ENCODE measurements at regions not wholly inside any gene's neighbourhood (a gene's known extent, or its start where the extent isn't known, plus 50 kb on each side); places are given as distances from the start of the nearest gene placed in this dataset.

DNA sequence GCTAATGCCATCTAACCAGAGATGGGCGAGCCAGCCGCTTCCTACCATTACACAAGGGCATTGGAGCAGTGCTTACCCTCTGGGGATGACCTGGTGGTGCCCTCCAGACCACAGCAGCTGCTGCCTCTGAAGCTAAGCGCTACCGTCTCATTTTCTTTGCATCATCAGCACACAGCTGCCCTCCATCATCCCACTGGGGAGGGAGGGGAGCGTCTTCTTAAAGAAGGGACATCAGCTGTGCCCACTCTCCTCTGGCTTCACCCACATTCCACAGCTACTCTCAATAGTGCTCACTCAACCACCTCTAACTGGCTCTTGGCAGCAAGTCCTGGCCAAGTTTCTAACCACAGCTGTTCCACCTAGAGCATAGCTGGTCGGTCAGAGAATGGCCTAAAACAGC is 503.4 kb downstream of the NFIB start:
- H3K4me3 Mint-ChIP-seq (ENCODE audit: unreplicated experiment) = no peak overlapping the region
- H3K4me1 Mint-ChIP-seq (ENCODE audit: low read depth, unreplicated experiment) = no peaks in the 10 kb centered on the region
- H3K27ac Mint-ChIP-seq (ENCODE audit: unreplicated experiment) = no peak overlapping the region
- no peaks in the 10 kb centered on the region for H3K9me3 Mint-ChIP-seq (ENCODE audit: unreplicated experiment)
- no peak for DNase-seq
- H3K36me3 Mint-ChIP-seq (ENCODE audit: unreplicated experiment) = no peaks in the 10 kb centered on the region
- no peaks in the 10 kb centered on the region for H3K27me3 Mint-ChIP-seq (ENCODE audit: unreplicated experiment)
- TF ChIP-seq, protein P1, sequence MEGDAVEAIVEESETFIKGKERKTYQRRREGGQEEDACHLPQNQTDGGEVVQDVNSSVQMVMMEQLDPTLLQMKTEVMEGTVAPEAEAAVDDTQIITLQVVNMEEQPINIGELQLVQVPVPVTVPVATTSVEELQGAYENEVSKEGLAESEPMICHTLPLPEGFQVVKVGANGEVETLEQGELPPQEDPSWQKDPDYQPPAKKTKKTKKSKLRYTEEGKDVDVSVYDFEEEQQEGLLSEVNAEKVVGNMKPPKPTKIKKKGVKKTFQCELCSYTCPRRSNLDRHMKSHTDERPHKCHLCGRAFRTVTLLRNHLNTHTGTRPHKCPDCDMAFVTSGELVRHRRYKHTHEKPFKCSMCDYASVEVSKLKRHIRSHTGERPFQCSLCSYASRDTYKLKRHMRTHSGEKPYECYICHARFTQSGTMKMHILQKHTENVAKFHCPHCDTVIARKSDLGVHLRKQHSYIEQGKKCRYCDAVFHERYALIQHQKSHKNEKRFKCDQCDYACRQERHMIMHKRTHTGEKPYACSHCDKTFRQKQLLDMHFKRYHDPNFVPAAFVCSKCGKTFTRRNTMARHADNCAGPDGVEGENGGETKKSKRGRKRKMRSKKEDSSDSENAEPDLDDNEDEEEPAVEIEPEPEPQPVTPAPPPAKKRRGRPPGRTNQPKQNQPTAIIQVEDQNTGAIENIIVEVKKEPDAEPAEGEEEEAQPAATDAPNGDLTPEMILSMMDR (IDR thresholded peaks at IDR 0.05; ENCODE audit: partially characterized antibody, unreplicated experiment) = no peak

DNA sequence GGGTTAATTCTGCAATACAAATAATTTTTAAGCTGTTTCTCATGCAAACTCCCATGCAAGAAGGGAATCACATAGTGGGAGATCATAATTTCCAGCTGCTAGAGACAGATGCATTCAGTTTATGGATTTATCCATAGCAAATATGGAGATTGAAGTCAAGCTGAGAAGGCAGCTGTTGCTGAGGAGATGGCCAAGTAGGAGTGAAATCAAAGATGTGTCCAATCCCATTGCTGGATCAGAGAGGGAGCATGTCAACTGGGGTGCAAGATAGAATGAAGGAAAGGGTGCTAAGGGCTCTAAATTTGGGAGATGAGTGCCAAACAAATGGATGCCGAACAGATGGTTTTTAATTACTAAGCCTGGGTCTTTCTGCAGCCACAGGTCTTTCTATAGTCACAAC is 504.5 kb downstream of the NFIB start:
- no peaks in the 10 kb centered on the region for H3K9me3 Mint-ChIP-seq (ENCODE audit: unreplicated experiment)
- no peaks in the 10 kb centered on the region for H3K4me1 Mint-ChIP-seq (ENCODE audit: low read depth, unreplicated experiment)
- no peaks in the 10 kb centered on the region for H3K36me3 Mint-ChIP-seq (ENCODE audit: unreplicated experiment)
- no peak overlapping the region for H3K4me3 Mint-ChIP-seq (ENCODE audit: unreplicated experiment)
- DNase-seq = no peak
- H3K27me3 Mint-ChIP-seq (ENCODE audit: unreplicated experiment) = no peaks in the 10 kb centered on the region
- no peak overlapping the region for H3K27ac Mint-ChIP-seq (ENCODE audit: unreplicated experiment)
- TF ChIP-seq, protein P1 (IDR thresholded peaks at IDR 0.05; ENCODE audit: partially characterized antibody, unreplicated experiment) = no peak

DNA sequence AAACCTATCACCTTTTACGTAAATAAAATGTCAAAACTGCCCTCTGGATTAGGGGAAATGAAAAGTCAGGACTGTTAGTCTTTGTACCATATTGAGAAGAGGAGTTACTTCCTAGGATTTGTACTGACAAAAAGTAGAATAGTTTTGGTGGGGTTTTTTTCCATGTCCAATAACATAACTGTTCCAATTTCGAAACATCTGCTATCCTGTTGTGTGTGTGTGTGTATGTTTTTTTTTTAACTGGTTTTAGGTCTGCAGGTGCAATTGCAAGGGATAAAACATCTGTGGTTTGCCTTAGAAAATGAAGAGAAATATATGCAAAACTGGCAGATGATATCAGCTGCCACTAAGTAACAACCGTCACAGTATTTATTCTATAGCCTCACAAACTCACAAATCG is 506.8 kb downstream of the NFIB start:
- TF ChIP-seq, protein P1 (IDR thresholded peaks at IDR 0.05; ENCODE audit: partially characterized antibody, unreplicated experiment) = no peak
- no peaks in the 10 kb centered on the region for H3K36me3 Mint-ChIP-seq (ENCODE audit: unreplicated experiment)
- no peaks in the 10 kb centered on the region for H3K27me3 Mint-ChIP-seq (ENCODE audit: unreplicated experiment)
- H3K27ac Mint-ChIP-seq (ENCODE audit: unreplicated experiment) = no peak overlapping the region
- no peaks in the 10 kb centered on the region for H3K4me1 Mint-ChIP-seq (ENCODE audit: low read depth, unreplicated experiment)
- H3K9me3 Mint-ChIP-seq (ENCODE audit: unreplicated experiment) = no peaks in the 10 kb centered on the region
- no peak for DNase-seq
- no peak overlapping the region for H3K4me3 Mint-ChIP-seq (ENCODE audit: unreplicated experiment)

DNA sequence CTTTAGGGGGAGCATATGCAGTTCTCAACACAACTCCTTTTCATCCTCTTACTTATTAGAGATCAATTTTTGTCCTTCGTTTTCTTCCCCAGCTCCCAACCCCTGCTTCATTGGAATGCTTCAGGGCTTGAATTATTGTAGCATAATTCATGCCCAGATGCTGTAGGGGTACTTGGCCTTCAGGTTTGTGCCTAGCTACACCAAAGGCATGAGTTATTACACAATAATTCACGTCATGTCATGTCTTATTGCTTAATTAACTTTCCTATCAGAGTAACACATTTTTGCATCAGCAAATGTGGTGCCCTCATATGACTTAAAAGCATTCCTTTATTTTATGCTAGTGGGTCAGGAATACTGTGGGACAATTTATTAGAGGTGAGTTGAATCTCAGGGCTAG is 507.2 kb downstream of the NFIB start:
- Mint-ChIP-seq H3K9me3 (ENCODE audit: unreplicated experiment) (no peaks in the 10 kb centered on the region), H3K4me3 (ENCODE audit: unreplicated experiment) (no peak overlapping the region), H3K36me3 (ENCODE audit: unreplicated experiment) (no peaks in the 10 kb centered on the region), H3K27me3 (ENCODE audit: unreplicated experiment) (no peaks in the 10 kb centered on the region), H3K27ac (ENCODE audit: unreplicated experiment) (no peak overlapping the region), H3K4me1 (ENCODE audit: low read depth, unreplicated experiment) (no peaks in the 10 kb centered on the region)
- TF ChIP-seq, protein P1 (IDR thresholded peaks at IDR 0.05; ENCODE audit: partially characterized antibody, unreplicated experiment) = no peak
- DNase-seq = no peak

- TF ChIP-seq, protein P1 (IDR thresholded peaks at IDR 0.05; ENCODE audit: partially characterized antibody, unreplicated experiment) = no peak
- H3K27ac Mint-ChIP-seq (ENCODE audit: unreplicated experiment) = no peak overlapping the region
- no peaks in the 10 kb centered on the region for H3K27me3 Mint-ChIP-seq (ENCODE audit: unreplicated experiment)
- no peaks in the 10 kb centered on the region for H3K9me3 Mint-ChIP-seq (ENCODE audit: unreplicated experiment)
- H3K4me3 Mint-ChIP-seq (ENCODE audit: unreplicated experiment) = no peak overlapping the region
- no peaks in the 10 kb centered on the region for H3K4me1 Mint-ChIP-seq (ENCODE audit: low read depth, unreplicated experiment)
- H3K36me3 Mint-ChIP-seq (ENCODE audit: unreplicated experiment) = no peaks in the 10 kb centered on the region
- no peak for DNase-seq
Measured at GRCh38 chr9:13805546-13805945, 508.4 kb downstream of the NFIB start.
